ENCODE measurements at regions not wholly inside any gene's neighbourhood (a gene's known extent, or its start where the extent isn't known, plus 50 kb on each side); places are given as distances from the start of the nearest gene placed in this dataset.

DNA sequence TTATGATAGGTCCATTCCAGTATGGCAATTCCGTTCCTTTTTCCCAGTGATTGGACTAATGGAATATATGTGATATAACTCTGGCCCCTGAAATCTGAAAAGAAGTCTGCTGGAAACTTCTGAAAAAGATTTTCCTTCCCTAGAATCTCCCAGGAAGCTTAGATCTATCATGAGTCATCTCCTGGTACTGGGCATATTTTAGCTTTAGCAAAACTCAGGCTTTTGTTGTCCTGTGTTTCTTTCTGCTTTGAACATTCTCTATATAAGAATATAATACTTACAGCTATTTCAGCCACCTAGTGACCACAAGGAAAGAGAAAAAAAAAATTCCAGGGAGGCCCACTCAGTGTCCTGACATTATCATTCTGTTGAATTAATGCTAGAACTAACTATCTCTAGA lies 597.2 kb upstream of the GRIA3 start:
- FAIRE-seq (no peak), DNase-seq (ENCODE audit: low read depth) (no peak)
- TF ChIP-seq, protein P1, sequence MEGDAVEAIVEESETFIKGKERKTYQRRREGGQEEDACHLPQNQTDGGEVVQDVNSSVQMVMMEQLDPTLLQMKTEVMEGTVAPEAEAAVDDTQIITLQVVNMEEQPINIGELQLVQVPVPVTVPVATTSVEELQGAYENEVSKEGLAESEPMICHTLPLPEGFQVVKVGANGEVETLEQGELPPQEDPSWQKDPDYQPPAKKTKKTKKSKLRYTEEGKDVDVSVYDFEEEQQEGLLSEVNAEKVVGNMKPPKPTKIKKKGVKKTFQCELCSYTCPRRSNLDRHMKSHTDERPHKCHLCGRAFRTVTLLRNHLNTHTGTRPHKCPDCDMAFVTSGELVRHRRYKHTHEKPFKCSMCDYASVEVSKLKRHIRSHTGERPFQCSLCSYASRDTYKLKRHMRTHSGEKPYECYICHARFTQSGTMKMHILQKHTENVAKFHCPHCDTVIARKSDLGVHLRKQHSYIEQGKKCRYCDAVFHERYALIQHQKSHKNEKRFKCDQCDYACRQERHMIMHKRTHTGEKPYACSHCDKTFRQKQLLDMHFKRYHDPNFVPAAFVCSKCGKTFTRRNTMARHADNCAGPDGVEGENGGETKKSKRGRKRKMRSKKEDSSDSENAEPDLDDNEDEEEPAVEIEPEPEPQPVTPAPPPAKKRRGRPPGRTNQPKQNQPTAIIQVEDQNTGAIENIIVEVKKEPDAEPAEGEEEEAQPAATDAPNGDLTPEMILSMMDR (IDR thresholded peaks at IDR 0.05; ENCODE audit: insufficient read depth, low read length, severe bottlenecking), result no peak
- H3K36me3 ChIP-seq (ENCODE audit: control insufficient read depth, insufficient read depth, low read length), result no peaks in the 10 kb centered on the region
- no peak overlapping the region for H3K4me3 ChIP-seq (ENCODE audit: low read depth, low read length)
- H3K27me3 ChIP-seq (ENCODE audit: control insufficient read depth, insufficient read depth, low read length), result no peaks in the 10 kb centered on the region

DNA sequence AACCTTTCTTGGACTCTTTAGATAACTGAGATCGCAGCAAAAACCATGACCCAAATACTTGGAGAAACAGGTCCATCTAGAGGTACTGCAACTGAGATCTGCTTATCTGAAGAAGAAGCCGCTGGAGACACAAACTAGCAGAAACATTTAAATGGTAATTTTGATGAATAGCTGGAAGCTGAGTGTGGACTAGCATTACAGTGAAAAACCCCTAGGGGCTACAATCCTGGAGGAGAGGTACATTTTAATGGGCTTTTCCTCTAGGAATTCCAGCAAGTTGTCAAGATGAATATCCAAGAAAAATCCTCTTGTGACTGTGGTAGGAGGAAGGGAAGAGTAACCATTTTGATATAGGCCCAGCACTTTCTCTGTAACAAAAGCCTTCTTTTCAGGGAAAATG lies 592.5 kb upstream of the GRIA3 start:
- Histone ChIP-seq H3K36me3 (ENCODE audit: control insufficient read depth, insufficient read depth, low read length) (no peaks in the 10 kb centered on the region), H3K4me3 (ENCODE audit: low read depth, low read length) (no peak overlapping the region), H3K27me3 (ENCODE audit: control insufficient read depth, insufficient read depth, low read length) (no peaks in the 10 kb centered on the region)
- FAIRE-seq (no peak), DNase-seq (ENCODE audit: low read depth) (no peak)
- TF ChIP-seq, protein P1 (IDR thresholded peaks at IDR 0.05; ENCODE audit: insufficient read depth, low read length, severe bottlenecking), result no peak

DNA sequence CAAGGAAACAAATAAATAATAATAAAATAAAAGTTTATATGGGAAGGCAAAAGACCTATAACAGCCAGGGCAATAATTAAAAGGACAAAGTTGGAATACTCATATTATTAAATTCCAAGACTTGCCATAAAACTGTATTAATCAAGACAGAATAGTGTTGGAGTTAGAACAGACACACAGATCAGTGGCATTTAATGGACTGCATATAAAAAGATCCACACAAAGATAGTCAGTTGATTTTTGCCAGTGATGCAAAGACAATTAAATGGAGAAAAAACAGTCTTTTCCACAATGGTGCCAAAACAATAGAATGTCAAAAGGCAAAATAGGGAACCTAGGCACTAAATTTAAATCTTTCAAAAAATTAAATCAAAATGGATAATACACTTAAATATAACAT lies 587.1 kb upstream of the GRIA3 start:
- TF ChIP-seq, protein P1 (IDR thresholded peaks at IDR 0.05; ENCODE audit: insufficient read depth, low read length, severe bottlenecking), result no peak
- no peak overlapping the region for H3K4me3 ChIP-seq (ENCODE audit: low read depth, low read length)
- no peak for FAIRE-seq
- no peak for DNase-seq (ENCODE audit: low read depth)
- H3K36me3 ChIP-seq (ENCODE audit: control insufficient read depth, insufficient read depth, low read length), result no peaks in the 10 kb centered on the region
- H3K27me3 ChIP-seq (ENCODE audit: control insufficient read depth, insufficient read depth, low read length), result no peaks in the 10 kb centered on the region

DNA sequence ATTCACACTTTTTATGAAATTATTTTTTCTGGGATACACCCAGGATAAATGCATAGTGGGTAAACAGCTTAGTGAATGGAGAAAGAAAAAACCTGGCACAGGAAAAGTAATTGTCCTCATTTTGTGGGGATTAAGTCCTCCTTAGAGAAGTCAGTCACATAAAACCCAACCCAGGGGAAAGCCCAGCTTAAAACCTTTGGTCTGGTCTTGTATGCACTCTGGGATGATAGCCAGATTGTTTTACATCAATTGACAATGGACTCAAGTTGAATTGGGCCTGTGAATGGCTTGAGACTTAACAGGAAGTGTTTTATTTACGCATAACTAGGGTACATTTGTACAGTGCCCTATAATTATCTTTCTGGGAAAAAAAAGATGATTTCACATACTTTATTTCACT lies 561.3 kb upstream of the GRIA3 start:
- TF ChIP-seq, protein P1 (IDR thresholded peaks at IDR 0.05; ENCODE audit: insufficient read depth, low read length, severe bottlenecking), result no peak
- Histone ChIP-seq H3K27me3 (ENCODE audit: control insufficient read depth, insufficient read depth, low read length) (no peaks in the 10 kb centered on the region), H3K4me3 (ENCODE audit: low read depth, low read length) (no peak overlapping the region), H3K36me3 (ENCODE audit: control insufficient read depth, insufficient read depth, low read length) (no peaks in the 10 kb centered on the region)
- FAIRE-seq, result no peak
- no peak for DNase-seq (ENCODE audit: low read depth)

DNA sequence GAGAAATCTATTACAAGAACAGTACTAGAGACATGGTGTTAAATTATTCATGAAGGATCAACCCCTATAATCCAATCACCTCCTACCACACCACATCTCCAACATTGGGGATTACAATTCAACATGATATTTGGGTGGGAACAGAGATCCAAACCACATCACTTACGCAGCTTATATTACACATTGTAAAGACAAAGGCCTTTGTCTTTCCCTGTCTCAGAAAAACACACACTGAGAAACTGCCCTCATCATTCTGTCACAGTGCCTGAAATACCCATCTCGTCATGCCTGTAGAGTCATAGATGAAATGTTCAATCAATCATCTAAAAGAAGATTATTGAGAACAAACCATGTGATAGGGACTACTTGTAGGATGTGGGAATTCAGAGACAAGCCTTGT lies 558.8 kb upstream of the GRIA3 start:
- no peaks in the 10 kb centered on the region for H3K36me3 ChIP-seq (ENCODE audit: control insufficient read depth, insufficient read depth, low read length)
- FAIRE-seq (no peak), DNase-seq (ENCODE audit: low read depth) (peak; percentile 30)
- H3K4me3 ChIP-seq (ENCODE audit: low read depth, low read length), result no peak overlapping the region
- H3K27me3 ChIP-seq (ENCODE audit: control insufficient read depth, insufficient read depth, low read length), result no peaks in the 10 kb centered on the region
- TF ChIP-seq, protein P1 (IDR thresholded peaks at IDR 0.05; ENCODE audit: insufficient read depth, low read length, severe bottlenecking), result no peak

DNA sequence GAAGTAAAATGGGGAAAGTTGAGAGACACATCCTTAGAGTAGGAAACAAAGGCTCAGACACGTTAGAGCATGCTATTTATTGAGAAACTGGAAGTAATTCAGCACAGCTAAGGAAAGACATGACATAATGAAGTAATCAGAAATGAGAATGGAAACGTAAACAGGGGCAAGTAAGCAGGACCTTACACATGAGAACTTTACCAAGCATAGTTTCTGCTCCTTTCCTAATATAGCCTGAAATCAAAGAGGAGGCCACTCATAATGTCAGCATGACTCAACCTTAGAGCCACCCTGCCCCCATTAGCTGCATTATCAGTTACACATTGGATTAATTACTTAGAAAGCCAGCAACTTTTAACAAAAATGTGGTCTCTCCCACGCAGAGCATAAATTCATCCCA lies 558.3 kb upstream of the GRIA3 start:
- TF ChIP-seq, protein P1 (IDR thresholded peaks at IDR 0.05; ENCODE audit: insufficient read depth, low read length, severe bottlenecking), result no peak
- FAIRE-seq, result no peak
- H3K4me3 ChIP-seq (ENCODE audit: low read depth, low read length), result no peak overlapping the region
- H3K27me3 ChIP-seq (ENCODE audit: control insufficient read depth, insufficient read depth, low read length), result no peaks in the 10 kb centered on the region
- DNase-seq (ENCODE audit: low read depth), result peak; percentile 88
- no peaks in the 10 kb centered on the region for H3K36me3 ChIP-seq (ENCODE audit: control insufficient read depth, insufficient read depth, low read length)
